Activated gamma-delta T cell treated with anti-CD3 and anti-CD28 coated beads, Interleukin-2, amount 50 U/mL, for 16 hours (primary cell): ENCODE measurements at regions not wholly inside any gene's neighbourhood (a gene's known extent, or its start where the extent isn't known, plus 50 kb on each side); places are given as distances from the start of the nearest gene placed in this dataset.

ENCODE experiments used
- DNase-seq: peaks from one replicate; pipeline ENCODE4 v3.0.0-alpha.2; 2020; ENCODE audit warnings: low read depth

DNA sequence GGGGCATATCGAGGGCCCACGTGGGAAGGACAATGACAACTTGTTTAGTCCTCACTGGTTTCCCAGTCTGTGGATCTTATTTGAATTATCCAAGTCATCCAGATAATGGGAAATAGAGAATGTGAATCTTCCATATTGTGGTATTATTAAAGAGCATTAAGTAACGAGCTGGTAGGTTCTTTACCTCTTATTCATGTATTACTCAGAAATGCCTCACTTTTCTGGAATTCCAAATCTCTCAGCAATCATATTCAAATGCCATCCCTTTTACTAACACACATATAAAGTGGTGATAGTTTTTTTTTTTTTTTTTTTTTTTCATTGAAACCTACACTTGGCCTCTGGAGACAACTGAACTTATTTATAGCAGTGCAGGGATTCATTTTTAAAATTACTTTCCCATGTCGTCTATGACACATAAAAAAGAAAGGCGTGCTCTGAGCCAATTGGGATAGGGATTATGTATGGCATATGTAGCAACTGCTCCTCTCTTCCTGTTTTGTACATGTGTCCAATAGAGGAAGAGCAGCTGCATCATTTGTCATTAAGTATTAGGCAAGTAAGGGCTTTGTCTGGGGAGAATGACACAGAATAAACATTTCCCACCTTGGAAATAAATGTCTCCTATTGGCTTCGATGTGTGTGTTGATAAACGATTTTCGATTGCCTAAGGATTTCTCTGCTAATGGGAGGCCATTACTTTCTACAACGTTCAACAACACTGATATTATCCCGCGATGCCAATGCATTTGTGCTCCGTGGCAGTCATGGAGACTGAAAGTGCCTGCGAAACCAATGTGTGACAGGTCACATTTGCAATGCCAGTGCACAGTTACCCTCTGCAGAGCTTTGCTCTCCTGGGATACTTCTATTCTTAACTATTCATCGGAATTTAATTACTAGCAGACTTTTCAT lies 78.6 kb upstream of the IFNG-AS1 start:
- no peak for DNase-seq

DNA sequence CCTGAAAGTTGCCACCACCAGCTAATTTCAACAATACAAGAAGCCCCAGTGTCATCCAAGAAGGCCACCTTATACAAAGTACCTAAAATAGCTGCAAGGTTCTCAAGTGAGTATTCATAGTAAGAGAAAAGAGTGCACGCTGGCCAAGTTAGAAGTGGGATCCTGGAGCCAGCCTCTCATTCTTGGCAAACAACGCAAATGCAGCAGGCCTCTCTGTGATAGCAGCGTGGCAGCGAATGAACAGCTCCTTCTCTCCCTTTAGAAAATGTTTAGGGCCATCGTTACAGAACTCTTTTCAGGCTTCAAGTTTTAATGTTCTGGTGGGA lies 78.0 kb upstream of the IFNG-AS1 start:
- no peak for DNase-seq

DNA sequence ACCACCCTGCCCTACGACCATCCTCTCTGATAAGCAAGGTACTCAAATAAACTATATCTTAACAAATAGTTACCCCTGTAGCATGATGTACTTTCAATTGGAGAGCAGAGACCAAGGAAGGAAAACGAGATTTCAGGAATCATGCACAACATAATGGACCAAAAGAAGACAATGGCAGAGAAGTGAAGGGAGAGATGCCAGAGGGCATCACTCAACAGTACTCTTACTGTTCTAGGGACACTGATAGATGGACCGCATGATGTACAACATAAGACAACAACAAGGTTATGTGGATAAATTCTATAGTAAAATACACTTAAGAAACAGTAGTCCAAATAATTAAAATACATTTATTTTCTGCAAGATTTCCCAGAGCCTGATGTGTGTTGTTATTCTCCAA lies 77.5 kb upstream of the IFNG-AS1 start:
- DNase-seq = no peak

DNA sequence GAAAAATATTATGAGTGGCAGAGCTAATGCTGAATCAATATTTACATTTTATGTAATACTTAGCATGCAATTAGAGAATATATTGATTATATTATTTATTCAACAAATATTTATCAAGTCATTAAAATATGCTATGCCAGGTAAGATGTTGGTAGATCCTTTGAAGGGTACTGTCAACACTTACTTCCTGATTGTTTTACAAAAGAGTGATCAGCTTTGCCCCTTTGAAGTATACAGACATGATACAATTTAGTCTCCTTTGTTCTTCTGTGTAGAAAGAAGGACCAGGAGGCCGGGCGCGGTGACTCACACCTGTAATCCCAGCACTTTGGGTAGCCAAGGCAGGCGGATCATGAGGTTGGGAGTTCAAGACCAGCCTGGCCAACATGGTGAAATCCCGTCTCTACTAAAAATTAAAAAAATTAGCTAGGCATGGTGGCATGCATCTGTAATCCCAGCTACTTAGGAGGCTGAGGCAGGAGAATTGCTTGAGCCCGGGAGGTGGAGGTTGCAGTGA lies 73.9 kb upstream of the IFNG-AS1 start:
- no peak for DNase-seq

DNA sequence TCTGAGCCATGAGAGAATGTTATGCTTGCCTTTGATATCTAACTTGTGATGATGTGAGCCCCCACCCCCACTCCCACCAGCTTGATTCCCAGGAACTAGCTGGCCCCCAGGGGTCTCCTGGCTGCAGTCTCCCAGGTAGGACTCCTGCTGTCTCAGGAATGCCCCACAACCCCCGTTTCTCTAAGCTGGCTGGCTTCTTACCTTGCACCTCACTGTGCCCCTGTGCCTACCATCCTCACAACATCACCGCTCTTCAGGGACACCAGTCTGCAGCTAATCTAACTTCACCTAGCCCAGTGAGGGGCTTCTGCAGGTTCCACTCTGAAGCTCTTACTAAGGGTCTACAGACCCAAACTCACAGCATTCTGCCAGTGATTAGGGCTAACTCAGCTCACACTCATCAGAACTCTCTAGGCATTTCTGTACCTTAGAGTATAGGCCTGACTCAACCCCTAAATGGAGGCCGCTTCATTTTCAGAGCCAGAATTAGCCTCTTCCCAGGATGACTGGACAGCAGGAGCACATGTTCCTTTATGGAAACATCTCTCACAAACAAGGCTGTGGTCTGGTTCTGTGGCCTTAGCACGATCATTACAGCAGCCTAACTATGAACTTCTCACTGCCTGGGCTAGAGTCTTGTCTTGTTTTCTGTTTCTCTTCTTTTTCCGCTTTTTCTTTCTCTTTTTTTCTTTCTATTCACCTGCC lies 72.8 kb upstream of the IFNG-AS1 start:
- no peak for DNase-seq

DNA sequence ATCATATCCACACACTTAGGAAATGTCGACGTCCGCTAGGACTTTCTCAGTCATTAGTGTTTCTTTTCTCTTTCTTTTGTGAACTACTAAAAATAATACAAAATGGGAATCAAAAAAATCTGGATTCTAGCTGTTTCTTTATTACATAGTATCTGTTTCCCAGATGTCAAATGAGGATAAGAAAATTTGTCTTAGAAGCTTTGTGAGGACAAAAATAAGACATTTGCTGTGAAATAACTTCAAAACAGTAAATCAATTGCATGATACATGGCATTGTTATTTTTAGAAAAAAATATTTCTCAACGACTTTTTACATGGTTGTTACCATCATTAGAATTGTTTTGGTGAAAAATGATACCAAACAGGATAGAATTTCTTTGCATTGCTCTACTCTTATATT lies 71.4 kb upstream of the IFNG-AS1 start:
- no peak for DNase-seq

DNA sequence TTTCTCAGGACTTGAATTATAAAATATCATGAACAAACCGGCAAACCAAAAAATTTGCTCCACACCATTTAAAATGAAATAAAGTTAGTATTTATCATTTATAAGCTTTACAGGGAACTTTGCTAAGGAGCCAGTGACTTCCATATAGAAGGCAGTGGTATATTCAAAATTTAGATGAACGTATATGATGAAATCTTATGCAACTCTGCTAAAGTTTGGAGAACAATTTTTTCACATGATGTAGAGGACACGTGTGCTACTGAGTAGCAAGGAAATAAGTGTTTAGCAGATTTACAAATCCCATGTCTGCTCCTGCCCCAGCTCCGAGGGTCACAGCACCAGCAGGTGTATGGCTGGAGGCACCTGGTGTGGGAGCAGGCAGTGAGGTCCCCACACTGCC lies 70.8 kb upstream of the IFNG-AS1 start:
- DNase-seq = no peak

DNA sequence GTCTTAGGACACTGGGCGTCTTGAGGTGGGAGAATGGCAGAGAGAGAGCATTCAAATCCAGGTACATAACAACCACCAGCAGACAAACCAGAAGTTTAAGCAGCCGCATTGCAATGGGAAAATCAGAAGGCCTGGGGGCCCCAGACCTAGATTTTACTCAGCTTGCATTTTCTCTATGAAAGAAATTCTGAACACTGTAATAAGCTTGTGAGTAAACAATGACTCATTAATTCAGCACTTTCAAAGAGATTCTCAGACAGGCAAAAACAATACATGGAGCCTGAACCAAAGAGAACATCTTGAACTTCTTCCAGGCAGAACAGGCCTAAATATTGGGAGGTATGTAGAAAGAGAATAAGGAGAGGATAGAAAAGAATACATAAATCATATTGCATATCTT lies 69.8 kb upstream of the IFNG-AS1 start:
- no peak for DNase-seq

DNA sequence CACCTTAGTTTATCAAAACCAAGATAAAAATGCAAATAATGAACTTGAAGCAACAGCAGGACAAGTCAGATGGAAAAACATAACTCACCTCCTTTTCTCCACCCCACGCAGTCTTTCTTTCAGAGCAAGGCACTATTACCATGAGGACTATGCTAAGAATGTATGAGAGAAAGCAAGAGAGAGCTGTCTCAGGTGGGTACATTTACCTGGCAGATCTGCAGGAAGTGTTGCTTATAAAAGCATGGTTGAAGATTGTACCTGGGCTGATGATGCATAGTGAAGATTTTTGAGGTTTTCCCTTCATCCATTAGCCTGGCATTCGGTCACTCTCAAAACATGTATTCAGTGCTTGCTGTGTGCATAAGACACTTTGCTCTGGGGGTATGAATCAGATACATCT lies 68.8 kb upstream of the IFNG-AS1 start:
- no peak for DNase-seq

DNA sequence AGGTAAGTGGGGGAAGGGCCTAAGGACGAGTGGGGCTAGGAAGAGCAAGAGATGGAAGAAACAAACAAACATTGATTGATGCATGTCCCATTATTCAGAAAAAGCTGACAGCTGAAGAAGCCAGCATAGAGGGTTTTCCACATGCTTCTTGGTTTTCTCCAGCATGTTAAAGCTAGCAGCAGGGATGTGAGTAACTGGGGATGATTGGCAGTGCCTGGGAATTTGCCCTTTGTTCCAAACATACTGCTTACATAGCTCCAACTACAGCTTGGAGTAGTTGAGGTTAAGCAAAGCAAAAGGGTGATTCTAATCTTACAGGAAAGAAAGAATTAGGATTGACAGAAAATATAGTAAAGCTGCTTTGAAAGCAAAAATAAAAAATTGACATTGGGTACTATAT lies 68.0 kb upstream of the IFNG-AS1 start:
- DNase-seq = no peak

DNA sequence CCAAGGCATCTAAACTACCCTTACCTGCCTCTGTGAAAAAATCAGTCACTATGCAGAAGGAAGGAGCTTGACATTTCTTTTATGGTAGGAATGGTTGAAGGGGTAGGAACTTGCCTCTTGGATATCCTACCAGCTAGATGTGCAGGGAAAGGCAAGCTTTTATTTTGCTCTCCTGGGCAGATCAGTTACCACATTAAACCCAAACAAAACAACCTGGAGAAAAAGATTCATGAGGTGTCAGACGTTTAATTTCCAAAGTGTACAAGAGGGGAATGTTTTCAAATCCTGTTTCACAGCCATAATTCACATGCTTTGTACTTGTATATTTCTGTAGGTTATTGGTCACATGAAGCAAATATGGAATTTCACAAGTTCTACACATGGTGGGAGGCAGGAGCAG lies 67.0 kb upstream of the IFNG-AS1 start:
- DNase-seq = no peak

DNA sequence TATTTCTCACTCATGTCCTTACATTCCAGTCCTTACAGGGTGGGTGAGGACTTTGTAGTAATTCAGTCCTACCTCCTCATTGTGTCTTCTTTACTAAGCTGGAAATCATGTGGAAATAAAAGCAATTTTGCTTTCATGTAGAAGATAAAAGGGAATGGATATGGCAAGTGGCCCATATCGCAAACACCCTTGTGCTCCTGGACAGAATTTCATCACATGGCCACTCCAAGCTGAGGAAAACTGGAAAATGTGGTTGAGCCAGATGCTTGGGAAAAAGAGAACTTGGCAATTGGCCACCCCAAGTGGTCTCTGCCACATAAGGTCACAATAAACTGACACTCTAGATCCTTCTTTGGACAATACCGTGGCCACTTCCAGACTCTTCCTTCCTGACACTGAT lies 64.2 kb upstream of the IFNG-AS1 start:
- DNase-seq = no peak

DNA sequence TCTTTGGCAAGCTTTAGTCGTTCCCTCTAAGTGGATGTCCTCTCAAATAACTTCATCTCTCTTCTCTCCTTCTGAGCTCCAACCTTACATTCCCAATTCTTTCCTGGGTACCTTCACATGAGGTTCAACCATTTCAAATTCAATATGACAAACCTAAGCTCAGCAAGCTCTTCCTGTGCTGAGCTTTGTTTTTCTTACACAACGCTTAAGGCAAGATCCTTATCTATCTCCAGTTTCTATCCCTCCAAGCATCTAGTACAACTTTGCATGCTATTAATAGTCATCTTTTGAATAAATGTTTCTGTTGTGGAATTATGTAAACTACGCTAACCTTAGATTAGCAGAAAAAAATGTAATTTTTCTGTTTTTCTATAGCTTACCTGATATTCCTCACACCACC lies 63.7 kb upstream of the IFNG-AS1 start:
- no peak for DNase-seq

DNA sequence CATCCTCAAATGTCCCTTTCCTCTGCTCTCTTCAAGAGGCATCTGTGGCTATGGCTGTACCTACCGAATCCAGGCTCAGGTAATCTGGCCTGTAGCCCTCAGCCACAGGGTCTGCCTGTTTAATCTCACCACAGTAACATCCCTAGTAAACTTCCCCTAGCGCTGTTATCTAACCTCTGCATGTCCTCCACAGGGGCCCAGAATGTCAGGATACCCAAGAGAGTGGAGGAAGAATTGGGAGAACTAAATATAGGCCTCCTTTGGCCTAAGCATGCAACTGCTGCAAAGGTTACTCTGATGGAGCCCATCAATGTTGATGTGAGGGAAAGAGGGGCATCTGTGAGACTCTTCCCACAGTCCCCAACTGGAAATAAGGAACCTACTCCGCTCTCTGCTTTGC lies 63.2 kb upstream of the IFNG-AS1 start:
- DNase-seq = no peak

DNA sequence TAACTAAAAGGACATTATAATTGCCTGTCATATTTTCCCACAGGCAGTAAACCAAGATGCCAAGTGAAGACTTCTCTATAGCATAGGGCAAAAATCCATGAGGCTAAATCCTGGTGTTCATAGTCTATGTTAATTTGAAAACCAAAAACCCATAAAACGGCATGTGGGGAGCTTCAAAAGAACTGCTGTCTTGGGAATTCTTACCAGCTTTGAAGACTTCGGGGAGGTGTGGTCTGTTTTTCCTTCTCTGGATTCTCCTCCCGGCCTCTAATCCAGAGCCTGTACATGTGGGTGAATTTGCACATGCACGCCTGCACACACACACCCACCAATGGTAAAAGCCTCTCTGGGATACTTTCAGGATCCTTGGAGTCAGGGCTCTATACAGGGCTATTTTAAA lies 61.9 kb upstream of the IFNG-AS1 start:
- DNase-seq = no peak

DNA sequence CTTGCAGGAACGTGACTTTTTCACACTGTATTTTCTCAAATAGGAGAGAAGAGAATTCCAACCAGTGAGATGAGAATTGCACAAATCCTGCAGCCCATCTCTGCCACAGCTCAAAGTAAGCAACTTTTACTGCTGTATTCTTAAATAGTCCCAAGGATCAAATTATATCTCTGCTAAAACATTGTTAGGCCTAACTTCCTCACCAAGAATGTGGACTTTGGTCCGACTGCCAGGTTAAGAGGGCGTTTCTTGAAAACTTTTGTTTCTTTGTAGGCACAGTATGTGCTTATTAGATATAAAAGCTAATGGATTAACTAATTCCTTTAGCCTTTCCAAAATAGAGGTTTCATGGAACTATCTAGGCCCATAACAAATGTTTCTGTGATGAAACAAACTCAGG lies 61.4 kb upstream of the IFNG-AS1 start:
- DNase-seq = no peak

DNA sequence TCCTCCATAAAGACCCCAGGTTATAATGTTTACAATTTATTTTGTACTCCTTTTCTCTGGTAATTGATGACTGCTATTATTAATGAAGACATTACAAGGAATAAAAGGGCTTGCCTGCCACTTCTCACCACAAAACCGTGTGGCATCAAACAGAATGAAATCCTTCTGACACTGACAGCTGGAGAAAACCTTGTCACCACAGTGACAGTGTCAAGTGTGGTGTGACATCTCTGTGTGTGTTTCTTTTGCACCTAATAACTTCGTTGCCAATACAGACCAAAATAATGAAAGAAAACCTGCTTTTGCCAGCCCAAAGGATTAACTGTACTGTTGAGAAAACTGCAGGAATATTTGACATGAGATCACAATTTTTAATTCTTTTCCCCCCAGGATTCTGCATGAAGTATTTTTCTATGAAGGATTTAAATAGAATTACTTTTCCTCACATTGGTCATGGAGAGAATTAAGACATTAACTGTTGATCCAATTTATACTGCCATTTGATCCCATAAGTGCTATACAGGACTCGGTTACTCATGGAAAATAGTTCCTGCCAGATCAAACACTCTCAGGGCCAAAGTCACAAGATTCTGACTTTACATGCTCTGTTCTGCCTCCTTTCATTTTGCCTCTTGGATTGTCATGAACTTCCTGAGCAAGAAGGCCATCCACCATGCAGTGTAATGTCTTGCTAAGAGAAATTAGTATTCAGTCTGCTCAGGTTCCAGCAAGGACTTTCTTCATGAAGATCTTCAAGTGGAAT lies 60.4 kb upstream of the IFNG-AS1 start:
- no peak for DNase-seq

DNA sequence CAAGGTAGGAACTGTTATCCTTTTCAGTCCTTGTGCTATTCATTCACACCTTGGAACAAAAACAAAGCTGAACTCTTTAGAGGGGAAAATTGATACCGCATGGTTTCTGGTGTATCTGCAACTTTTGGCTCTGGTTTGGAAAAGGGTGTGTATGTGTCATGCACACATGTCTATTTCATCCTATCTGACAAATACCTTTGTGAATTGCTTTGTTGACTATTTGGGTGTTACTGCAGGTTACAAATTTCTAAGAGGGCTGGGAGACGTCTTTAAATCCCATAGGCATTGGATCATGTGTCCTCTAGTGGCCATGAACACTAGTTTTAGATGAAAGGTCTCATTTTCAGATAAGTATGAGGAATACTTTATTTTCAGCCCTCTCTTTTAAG lies 59.9 kb upstream of the IFNG-AS1 start:
- no peak for DNase-seq

DNA sequence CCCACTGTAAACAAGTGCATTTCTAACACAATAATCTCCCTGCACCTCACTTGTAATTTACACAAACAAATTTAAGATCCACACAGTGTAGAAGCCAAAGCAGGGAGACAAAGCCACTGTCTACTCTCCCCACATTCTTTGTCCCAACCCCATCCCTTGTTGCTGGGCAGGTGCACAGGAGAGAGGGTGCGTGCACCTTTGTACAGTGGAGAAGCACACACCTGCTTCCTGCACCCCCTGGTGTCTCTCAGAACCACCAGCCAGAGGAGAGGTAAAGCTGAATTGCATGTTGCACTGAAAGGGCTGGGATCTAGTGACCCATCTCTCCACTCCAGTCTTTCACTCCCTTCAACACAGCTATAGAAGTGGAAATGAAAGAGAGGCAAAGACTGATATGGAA lies 51.4 kb upstream of the IFNG-AS1 start:
- no peak for DNase-seq
